ENCODE measurements at regions not wholly inside any gene's neighbourhood (a gene's known extent, or its start where the extent isn't known, plus 50 kb on each side); places are given as distances from the start of the nearest gene placed in this dataset.

DNA sequence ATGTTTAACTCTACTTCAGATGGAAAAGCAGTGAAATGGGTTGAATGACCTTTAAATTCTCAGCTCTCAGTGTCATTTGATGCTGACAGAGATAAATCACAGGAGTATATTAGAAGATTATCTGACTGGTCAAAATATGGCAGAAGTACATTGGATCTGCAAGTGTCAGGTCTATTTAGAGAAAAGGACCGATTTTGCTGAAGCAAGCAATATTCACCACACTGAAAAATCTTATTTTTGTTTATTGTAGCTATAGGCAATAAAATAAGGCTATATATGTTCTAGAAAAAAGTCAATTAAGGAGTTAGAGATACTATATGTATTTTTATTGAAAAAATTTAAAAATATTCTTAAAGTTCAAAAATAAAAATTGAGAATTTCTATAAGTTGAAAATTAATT lies 325.3 kb downstream of the CXXC4 start:
- H3K9me3 ChIP-seq (ENCODE audit: severe bottlenecking) = no peaks in the 10 kb centered on the region
- H3K36me3 ChIP-seq (ENCODE audit: low read depth) = no peaks in the 10 kb centered on the region
- no peak for TF ChIP-seq CTCF (IDR thresholded peaks at IDR 0.05; ENCODE audit: poor library complexity, severe bottlenecking)
- H3K4me3 ChIP-seq (ENCODE audit: severe bottlenecking) = no peak overlapping the region
- no peaks in the 10 kb centered on the region for H3K27me3 ChIP-seq (ENCODE audit: insufficient read depth, poor library complexity, severe bottlenecking)
- DNase-seq (ENCODE audit: low spot score) (no peak), ATAC-seq (ENCODE audit: low read depth) (no peak)
- H3K27ac ChIP-seq (ENCODE audit: poor library complexity, severe bottlenecking) = no peak overlapping the region
- no peaks in the 10 kb centered on the region for H3K4me1 ChIP-seq (ENCODE audit: insufficient read depth, poor library complexity, severe bottlenecking)

DNA sequence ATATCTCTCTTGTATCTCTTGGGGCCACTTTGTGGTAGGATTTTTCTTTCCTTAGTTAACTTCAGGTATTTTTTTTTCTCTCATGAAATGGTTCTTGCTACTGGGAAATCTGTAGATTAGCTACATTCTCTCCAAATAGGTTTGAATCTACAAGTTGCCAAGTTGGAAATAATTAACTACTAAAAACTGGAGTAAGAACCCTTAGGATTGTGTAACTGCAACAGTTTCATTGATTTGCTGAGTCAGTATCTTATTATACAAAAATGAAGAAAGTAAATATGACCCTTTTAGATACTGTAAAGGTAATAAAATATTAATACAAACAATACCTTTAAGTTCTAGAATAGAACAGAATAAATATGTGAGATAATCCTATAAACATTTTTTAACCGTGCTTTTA lies 327.9 kb downstream of the CXXC4 start:
- DNase-seq (ENCODE audit: low spot score) (no peak), ATAC-seq (ENCODE audit: low read depth) (no peak)
- H3K4me1 ChIP-seq (ENCODE audit: insufficient read depth, poor library complexity, severe bottlenecking) = no peaks in the 10 kb centered on the region
- H3K36me3 ChIP-seq (ENCODE audit: low read depth) = no peaks in the 10 kb centered on the region
- TF ChIP-seq CTCF (IDR thresholded peaks at IDR 0.05; ENCODE audit: poor library complexity, severe bottlenecking) = no peak
- no peak overlapping the region for H3K27ac ChIP-seq (ENCODE audit: poor library complexity, severe bottlenecking)
- no peaks in the 10 kb centered on the region for H3K9me3 ChIP-seq (ENCODE audit: severe bottlenecking)
- no peaks in the 10 kb centered on the region for H3K27me3 ChIP-seq (ENCODE audit: insufficient read depth, poor library complexity, severe bottlenecking)
- H3K4me3 ChIP-seq (ENCODE audit: severe bottlenecking) = no peak overlapping the region

DNA sequence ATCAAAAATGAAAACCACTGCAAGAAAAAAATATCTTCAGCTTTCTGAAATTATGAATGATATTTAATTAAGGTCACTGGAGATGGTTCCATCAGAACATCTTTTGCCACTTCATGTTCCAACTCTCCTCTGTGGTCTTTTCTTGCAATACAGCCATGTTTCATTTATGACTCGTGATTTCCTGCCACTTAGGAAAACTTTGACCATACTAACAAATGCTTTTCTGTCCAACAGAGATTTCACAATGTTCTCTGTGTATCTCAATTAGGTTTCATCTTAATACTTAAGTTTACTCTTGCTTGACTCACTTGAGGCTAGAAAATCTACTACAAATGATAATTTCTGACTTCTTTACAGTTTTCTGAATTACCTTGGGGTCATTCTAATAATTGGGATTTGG lies 330.9 kb downstream of the CXXC4 start:
- no peak for DNase-seq (ENCODE audit: low spot score)
- Histone ChIP-seq H3K27me3 (ENCODE audit: insufficient read depth, poor library complexity, severe bottlenecking) (no peaks in the 10 kb centered on the region), H3K9me3 (ENCODE audit: severe bottlenecking) (no peaks in the 10 kb centered on the region)

GRCh38 chr4:104146048-104146447 lies 348.6 kb downstream of the CXXC4 start:
- no peaks in the 10 kb centered on the region for H3K9me3 ChIP-seq (ENCODE audit: severe bottlenecking)
- no peak overlapping the region for H3K4me3 ChIP-seq (ENCODE audit: severe bottlenecking)
- H3K4me1 ChIP-seq (ENCODE audit: insufficient read depth, poor library complexity, severe bottlenecking) = no peaks in the 10 kb centered on the region
- no peak for DNase-seq (ENCODE audit: low spot score)
- H3K27me3 ChIP-seq (ENCODE audit: insufficient read depth, poor library complexity, severe bottlenecking) = no peaks in the 10 kb centered on the region
- no peak for ATAC-seq (ENCODE audit: low read depth)
- no peak overlapping the region for H3K27ac ChIP-seq (ENCODE audit: poor library complexity, severe bottlenecking)
- H3K36me3 ChIP-seq (ENCODE audit: low read depth) = no peaks in the 10 kb centered on the region
- no peak for TF ChIP-seq CTCF (IDR thresholded peaks at IDR 0.05; ENCODE audit: poor library complexity, severe bottlenecking)

More for the DNA sequence above, 330.9 kb downstream of the CXXC4 start:
- Histone ChIP-seq H3K4me1 (ENCODE audit: insufficient read depth, poor library complexity, severe bottlenecking) (no peaks in the 10 kb centered on the region), H3K36me3 (ENCODE audit: low read depth) (no peaks in the 10 kb centered on the region), H3K4me3 (ENCODE audit: severe bottlenecking) (no peak overlapping the region), H3K27ac (ENCODE audit: poor library complexity, severe bottlenecking) (no peak overlapping the region)
- ATAC-seq (ENCODE audit: low read depth) = no peak
- TF ChIP-seq CTCF (IDR thresholded peaks at IDR 0.05; ENCODE audit: poor library complexity, severe bottlenecking) = no peak

DNA sequence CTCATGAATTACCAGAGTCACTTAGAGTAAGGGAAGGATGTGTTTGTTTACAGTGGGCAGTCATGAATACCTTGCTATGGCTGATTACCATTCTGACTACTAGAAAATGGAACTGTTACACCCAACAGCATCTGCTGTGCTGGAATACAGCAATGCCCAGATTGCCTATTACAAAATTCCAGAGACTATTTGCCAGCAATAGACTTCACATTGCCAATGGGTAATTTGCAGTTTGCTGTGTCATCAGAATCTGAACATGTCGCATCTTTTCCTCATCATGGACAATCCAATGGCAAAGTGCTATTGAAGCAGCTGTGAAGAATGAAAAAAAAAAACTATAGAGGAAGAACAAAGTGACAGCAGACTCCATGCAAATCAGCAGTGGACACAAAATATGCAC lies 356.6 kb downstream of the CXXC4 start:
- Histone ChIP-seq H3K36me3 (ENCODE audit: low read depth) (no peaks in the 10 kb centered on the region), H3K4me1 (ENCODE audit: insufficient read depth, poor library complexity, severe bottlenecking) (no peaks in the 10 kb centered on the region), H3K27ac (ENCODE audit: poor library complexity, severe bottlenecking) (no peak overlapping the region), H3K27me3 (ENCODE audit: insufficient read depth, poor library complexity, severe bottlenecking) (no peaks in the 10 kb centered on the region), H3K9me3 (ENCODE audit: severe bottlenecking) (no peaks in the 10 kb centered on the region), H3K4me3 (ENCODE audit: severe bottlenecking) (no peak overlapping the region)
- DNase-seq (ENCODE audit: low spot score) = no peak
- TF ChIP-seq CTCF (IDR thresholded peaks at IDR 0.05; ENCODE audit: poor library complexity, severe bottlenecking) = no peak
- no peak for ATAC-seq (ENCODE audit: low read depth)
